Endothelial cell (in vitro differentiated cells): ENCODE measurements at regions not wholly inside any gene's neighbourhood (a gene's known extent, or its start where the extent isn't known, plus 50 kb on each side); places are given as distances from the start of the nearest gene placed in this dataset.

Experiments used
- DNase-seq: peaks from one replicate; pipeline ENCODE4 v3.0.0; 2021; ENCODE audit warnings: low spot score
- H3K27ac Mint-ChIP-seq: one replicate; pipeline ENCODE4 v1.8.0; 2021; ENCODE audit warnings: mixed read lengths, inconsistent platforms; ENCODE audit not compliant: unreplicated experiment
- H3K27me3 Mint-ChIP-seq: one replicate; pipeline ENCODE4 v1.8.0; 2021; ENCODE audit warnings: mild to moderate bottlenecking, moderate library complexity, mixed read lengths, inconsistent platforms; ENCODE audit not compliant: unreplicated experiment
- H3K36me3 Mint-ChIP-seq: one replicate; pipeline ENCODE4 v1.8.0; 2021; ENCODE audit warnings: mild to moderate bottlenecking, low read depth, mixed read lengths, inconsistent platforms; ENCODE audit not compliant: unreplicated experiment
- H3K4me1 Mint-ChIP-seq: one replicate; pipeline ENCODE4 v1.8.0; 2021; ENCODE audit warnings: mild to moderate bottlenecking, mixed read lengths, inconsistent platforms; ENCODE audit not compliant: unreplicated experiment
- H3K4me3 Mint-ChIP-seq: one replicate; pipeline ENCODE4 v1.8.0; 2021; ENCODE audit warnings: mild to moderate bottlenecking, mixed read lengths, inconsistent platforms; ENCODE audit not compliant: unreplicated experiment
- H3K9me3 Mint-ChIP-seq: one replicate; pipeline ENCODE4 v1.8.0; 2021; ENCODE audit warnings: mixed read lengths, inconsistent platforms; ENCODE audit not compliant: unreplicated experiment
- TF ChIP-seq, protein P1 (sequence below): fragments of 200-600 bp; sonication (generic); IDR thresholded peaks from one replicate; pipeline ENCODE4 v1.5.0; 2021; ENCODE audit warnings: antibody characterized with exemption; ENCODE audit not compliant: unreplicated experiment

DNA sequence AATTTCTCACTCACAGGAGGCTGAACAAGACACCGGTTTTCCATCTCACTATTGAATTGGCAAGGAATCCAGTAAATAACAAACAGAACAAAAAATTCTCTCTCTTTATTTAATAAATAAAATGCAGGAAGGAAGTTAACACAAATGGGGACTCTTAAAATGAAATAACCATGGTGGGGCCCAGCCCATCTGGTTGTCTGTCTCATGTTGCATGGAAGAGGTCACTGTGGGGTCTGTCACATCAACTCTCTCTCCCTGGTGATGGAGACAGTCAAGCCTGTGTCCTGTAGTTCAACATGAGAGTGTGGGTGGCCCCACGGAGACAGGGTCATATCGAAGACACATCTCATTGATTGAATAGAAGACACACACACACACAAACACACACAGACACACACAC is 297.7 kb downstream of the IRX2 start:
- Mint-ChIP-seq H3K9me3 (no peaks in the 10 kb centered on the region), H3K4me1 (no peaks in the 10 kb centered on the region), H3K27me3 (peaks cover 3% of the 10 kb centered on the region), H3K36me3 (no peaks in the 10 kb centered on the region), H3K27ac (no peak overlapping the region), H3K4me3 (no peak overlapping the region)
- no peak for DNase-seq
- TF ChIP-seq, protein P1, sequence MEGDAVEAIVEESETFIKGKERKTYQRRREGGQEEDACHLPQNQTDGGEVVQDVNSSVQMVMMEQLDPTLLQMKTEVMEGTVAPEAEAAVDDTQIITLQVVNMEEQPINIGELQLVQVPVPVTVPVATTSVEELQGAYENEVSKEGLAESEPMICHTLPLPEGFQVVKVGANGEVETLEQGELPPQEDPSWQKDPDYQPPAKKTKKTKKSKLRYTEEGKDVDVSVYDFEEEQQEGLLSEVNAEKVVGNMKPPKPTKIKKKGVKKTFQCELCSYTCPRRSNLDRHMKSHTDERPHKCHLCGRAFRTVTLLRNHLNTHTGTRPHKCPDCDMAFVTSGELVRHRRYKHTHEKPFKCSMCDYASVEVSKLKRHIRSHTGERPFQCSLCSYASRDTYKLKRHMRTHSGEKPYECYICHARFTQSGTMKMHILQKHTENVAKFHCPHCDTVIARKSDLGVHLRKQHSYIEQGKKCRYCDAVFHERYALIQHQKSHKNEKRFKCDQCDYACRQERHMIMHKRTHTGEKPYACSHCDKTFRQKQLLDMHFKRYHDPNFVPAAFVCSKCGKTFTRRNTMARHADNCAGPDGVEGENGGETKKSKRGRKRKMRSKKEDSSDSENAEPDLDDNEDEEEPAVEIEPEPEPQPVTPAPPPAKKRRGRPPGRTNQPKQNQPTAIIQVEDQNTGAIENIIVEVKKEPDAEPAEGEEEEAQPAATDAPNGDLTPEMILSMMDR: no peak

DNA sequence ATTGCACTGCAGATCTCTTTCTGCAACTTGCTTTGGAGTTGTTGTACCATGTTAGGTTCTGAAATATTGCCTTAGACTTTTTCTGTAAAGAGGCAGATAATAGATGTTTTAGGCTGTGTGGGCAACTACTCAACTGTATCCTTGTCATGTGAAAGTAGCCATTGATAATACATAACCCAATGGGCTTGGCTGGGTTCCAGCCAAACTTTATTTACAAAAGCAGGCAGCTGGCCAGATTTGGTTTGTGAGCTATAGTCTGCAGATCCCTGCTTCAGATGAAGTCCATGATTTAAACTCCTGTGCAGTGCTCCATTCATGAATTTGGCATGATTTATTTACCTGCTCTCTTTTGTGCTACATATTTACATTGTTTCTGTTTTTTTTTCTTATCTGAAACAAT is 300.4 kb downstream of the IRX2 start:
- peaks cover 5% of the 10 kb centered on the region for H3K27me3 Mint-ChIP-seq
- H3K27ac Mint-ChIP-seq: no peak overlapping the region
- no peaks in the 10 kb centered on the region for H3K4me1 Mint-ChIP-seq
- H3K4me3 Mint-ChIP-seq: no peak overlapping the region
- no peaks in the 10 kb centered on the region for H3K36me3 Mint-ChIP-seq
- no peak for DNase-seq
- TF ChIP-seq, protein P1: no peak
- peaks cover 9% of the 10 kb centered on the region for H3K9me3 Mint-ChIP-seq

DNA sequence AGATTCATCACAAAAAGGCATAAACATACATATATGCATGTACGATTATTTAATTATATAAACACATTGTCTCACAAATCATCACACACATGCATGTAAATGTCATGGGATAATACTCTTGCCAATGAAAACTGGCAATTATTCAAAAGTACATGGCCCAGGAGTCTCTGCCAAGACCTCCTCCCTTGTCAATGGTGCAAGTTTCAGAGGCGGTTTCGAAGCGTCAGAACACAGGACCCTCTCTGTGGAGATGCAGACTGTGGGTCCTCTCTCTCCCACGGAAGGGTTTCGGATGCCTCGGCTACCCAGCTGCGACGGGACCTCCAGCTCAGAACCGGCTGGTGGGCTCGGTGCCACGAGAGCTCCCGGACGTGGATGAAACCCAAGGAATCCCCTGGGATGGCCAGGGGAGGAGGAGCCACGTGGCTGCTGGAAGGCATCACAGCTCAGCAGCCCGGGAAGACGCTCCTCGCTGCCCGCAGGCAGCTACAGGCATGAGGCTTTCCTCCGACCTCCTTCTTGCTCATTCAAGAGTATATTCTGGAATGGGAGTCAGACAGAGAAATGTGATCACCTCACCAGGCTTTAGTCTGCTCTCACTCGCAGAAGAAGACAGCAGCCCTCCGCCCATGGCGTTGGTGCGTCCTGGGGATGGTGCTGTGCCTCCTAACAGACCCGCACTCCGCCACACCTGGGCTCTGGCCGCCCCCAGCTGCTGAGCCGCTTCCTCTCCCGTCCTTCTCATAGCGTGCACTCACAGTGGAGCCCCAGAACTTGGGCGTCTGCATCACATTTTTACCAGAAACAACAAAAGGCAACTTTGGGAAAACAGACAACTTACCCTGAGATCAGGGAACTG is 308.8 kb downstream of the IRX2 start:
- Mint-ChIP-seq H3K9me3 (peaks cover 14% of the 10 kb centered on the region), H3K27ac (no peak overlapping the region), H3K4me1 (no peaks in the 10 kb centered on the region), H3K4me3 (no peak overlapping the region), H3K36me3 (no peaks in the 10 kb centered on the region), H3K27me3 (peaks cover 2% of the 10 kb centered on the region)
- no peak for DNase-seq
- TF ChIP-seq, protein P1: no peak

DNA sequence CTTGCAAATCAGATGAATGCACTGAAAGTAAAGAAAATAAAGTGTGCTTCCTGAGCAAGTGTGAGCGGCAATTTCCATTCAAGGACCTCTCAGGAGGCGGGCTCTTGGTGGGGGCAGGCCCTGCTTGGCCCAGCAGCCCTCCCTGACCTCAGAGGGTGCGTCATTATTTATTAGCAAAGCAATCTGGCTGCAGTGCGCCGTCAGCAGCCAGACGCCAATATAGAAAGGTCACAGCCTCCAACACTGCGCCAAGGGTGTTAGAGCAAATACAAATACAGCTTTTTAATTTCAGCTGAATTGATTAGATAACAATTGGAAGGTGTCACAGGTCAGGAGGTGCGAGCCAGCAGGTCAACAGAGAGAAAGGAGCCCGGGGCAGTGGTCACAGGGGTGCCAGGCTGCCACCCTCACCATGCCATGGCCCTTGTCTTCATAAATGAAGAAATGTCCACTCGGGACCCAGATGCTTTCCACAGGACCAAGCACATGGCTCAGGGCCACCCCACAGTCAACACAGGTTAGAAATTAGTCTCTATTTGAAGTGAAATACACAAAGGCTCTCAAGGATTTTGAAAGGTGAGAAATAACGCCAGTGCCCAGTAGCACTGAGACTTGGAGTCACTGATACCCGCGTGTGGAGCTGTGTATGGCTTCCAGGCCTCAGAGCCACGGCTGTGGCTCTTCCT is 309.8 kb downstream of the IRX2 start:
- Mint-ChIP-seq H3K36me3 (no peaks in the 10 kb centered on the region), H3K4me1 (no peaks in the 10 kb centered on the region), H3K4me3 (no peak overlapping the region), H3K27ac (no peak overlapping the region), H3K9me3 (peaks cover 4% of the 10 kb centered on the region), H3K27me3 (no peaks in the 10 kb centered on the region)
- TF ChIP-seq, protein P1: no peak
- DNase-seq: no peak

DNA sequence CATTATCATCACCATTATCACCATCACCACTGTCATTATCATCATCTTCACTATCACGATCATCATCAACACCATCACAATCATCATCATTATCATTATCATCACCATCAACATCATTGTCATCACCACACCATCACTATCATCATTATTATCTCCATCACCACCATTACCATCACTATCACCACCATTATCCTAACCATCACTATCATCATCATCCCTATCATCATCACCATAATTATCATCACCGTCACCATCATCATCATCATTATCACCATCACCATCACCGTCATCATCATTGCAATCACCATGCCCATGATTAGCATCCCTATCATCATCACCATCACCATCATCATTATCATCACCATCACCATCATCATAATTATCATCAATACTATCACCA is 311.9 kb downstream of the IRX2 start:
- no peak overlapping the region for H3K27ac Mint-ChIP-seq
- peaks cover 4% of the 10 kb centered on the region for H3K9me3 Mint-ChIP-seq
- no peaks in the 10 kb centered on the region for H3K36me3 Mint-ChIP-seq
- no peak overlapping the region for H3K4me3 Mint-ChIP-seq
- TF ChIP-seq, protein P1: no peak
- DNase-seq: no peak
- peaks cover 3% of the 10 kb centered on the region for H3K27me3 Mint-ChIP-seq
- H3K4me1 Mint-ChIP-seq: no peaks in the 10 kb centered on the region
